ENCODE measurements at regions not wholly inside any gene's neighbourhood (a gene's known extent, or its start where the extent isn't known, plus 50 kb on each side); places are given as distances from the start of the nearest gene placed in this dataset.

DNA sequence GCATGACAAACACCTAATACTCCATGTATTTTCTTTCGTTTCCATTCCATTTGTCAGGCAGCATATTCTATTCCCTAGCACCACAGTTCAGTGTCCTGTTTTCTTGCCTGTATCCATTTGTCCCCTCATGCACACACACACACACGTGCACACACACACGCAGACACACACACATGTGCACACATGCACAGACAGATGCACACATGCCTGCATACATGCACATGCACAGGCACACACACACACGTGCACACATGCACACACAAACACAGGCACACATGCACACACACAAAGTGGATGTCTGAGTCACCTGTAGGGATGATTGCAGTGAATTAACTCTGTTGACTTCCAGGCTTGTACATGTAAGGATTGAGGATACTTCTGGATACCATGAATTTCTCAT, 226.7 kb upstream of the SYNDIG1 start:
- Histone ChIP-seq H3K36me3 (ENCODE audit: control insufficient read depth in 4 of 4, insufficient read depth in 3 of 4, low read depth in 1 of 4, low read length in 3 of 4) (no peaks in the 10 kb centered on the region), H3K9me3 (ENCODE audit: control insufficient read depth in 4 of 4, low read length in 3 of 4) (no peaks in the 10 kb centered on the region), H3K27me3 (ENCODE audit: control insufficient read depth in 4 of 4, insufficient read depth in 4 of 4, low read length in 3 of 4) (peaks cover 0 to 8% (median under 1%) of the 10 kb centered on the region in 4 donors), H3K9ac (ENCODE audit: low read depth in 1 of 2, low read length in 2 of 2) (no peak overlapping the region), H3K4me1 (ENCODE audit: control insufficient read depth in 4 of 4, insufficient read depth in 4 of 4, low read length in 3 of 4) (no peaks in the 10 kb centered on the region), H3K4me3 (ENCODE audit: low read depth in 1 of 3, low read length in 3 of 3) (no peak overlapping the region), H3K27ac (ENCODE audit: low read depth in 1 of 2, low read length in 2 of 2) (no peak overlapping the region)
- 82% methylated on average over 4 of the region's 4 CpGs for WGBS
- TF ChIP-seq GABPA (IDR thresholded peaks at IDR 0.05 in 1 of 2, conservative IDR thresholded peaks at IDR 0.05 in 1 of 2) = no peak
- no peak for TF ChIP-seq JUND (IDR thresholded peaks at IDR 0.05)
- TF ChIP-seq, protein P1, sequence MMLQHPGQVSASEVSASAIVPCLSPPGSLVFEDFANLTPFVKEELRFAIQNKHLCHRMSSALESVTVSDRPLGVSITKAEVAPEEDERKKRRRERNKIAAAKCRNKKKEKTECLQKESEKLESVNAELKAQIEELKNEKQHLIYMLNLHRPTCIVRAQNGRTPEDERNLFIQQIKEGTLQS (IDR thresholded peaks at IDR 0.05) = no peak
- no peak for TF ChIP-seq EGR1 (IDR thresholded peaks at IDR 0.05; ENCODE audit: low read depth in 2 of 2)
- TF ChIP-seq RXRA (IDR thresholded peaks at IDR 0.05) = no peak
- no peak for TF ChIP-seq FOXA1 (IDR thresholded peaks at IDR 0.05)
- no peak for TF ChIP-seq NR2F2 (IDR thresholded peaks at IDR 0.05)
- TF ChIP-seq, protein P2, sequence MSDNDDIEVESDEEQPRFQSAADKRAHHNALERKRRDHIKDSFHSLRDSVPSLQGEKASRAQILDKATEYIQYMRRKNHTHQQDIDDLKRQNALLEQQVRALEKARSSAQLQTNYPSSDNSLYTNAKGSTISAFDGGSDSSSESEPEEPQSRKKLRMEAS (IDR thresholded peaks at IDR 0.05) = no peak
- TF ChIP-seq, protein P3, sequence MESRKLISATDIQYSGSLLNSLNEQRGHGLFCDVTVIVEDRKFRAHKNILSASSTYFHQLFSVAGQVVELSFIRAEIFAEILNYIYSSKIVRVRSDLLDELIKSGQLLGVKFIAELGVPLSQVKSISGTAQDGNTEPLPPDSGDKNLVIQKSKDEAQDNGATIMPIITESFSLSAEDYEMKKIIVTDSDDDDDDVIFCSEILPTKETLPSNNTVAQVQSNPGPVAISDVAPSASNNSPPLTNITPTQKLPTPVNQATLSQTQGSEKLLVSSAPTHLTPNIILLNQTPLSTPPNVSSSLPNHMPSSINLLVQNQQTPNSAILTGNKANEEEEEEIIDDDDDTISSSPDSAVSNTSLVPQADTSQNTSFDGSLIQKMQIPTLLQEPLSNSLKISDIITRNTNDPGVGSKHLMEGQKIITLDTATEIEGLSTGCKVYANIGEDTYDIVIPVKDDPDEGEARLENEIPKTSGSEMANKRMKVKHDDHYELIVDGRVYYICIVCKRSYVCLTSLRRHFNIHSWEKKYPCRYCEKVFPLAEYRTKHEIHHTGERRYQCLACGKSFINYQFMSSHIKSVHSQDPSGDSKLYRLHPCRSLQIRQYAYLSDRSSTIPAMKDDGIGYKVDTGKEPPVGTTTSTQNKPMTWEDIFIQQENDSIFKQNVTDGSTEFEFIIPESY (IDR thresholded peaks at IDR 0.05) = no peak
- TF ChIP-seq, protein P4, sequence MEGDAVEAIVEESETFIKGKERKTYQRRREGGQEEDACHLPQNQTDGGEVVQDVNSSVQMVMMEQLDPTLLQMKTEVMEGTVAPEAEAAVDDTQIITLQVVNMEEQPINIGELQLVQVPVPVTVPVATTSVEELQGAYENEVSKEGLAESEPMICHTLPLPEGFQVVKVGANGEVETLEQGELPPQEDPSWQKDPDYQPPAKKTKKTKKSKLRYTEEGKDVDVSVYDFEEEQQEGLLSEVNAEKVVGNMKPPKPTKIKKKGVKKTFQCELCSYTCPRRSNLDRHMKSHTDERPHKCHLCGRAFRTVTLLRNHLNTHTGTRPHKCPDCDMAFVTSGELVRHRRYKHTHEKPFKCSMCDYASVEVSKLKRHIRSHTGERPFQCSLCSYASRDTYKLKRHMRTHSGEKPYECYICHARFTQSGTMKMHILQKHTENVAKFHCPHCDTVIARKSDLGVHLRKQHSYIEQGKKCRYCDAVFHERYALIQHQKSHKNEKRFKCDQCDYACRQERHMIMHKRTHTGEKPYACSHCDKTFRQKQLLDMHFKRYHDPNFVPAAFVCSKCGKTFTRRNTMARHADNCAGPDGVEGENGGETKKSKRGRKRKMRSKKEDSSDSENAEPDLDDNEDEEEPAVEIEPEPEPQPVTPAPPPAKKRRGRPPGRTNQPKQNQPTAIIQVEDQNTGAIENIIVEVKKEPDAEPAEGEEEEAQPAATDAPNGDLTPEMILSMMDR (IDR thresholded peaks at IDR 0.05; ENCODE audit: low read depth, low read length, missing input control) = no peak
- TF ChIP-seq SP1 (IDR thresholded peaks at IDR 0.05) = no peak
- TF ChIP-seq RAD21 (IDR thresholded peaks at IDR 0.05) = no peak
- no peak for TF ChIP-seq FOXA2 (IDR thresholded peaks at IDR 0.05)
- TF ChIP-seq YY1 (IDR thresholded peaks at IDR 0.05) = no peak
- no peak for TF ChIP-seq TAF1 (conservative IDR thresholded peaks at IDR 0.05)
- TF ChIP-seq HNF4G (IDR thresholded peaks at IDR 0.05) = no peak
- TF ChIP-seq, protein P5, sequence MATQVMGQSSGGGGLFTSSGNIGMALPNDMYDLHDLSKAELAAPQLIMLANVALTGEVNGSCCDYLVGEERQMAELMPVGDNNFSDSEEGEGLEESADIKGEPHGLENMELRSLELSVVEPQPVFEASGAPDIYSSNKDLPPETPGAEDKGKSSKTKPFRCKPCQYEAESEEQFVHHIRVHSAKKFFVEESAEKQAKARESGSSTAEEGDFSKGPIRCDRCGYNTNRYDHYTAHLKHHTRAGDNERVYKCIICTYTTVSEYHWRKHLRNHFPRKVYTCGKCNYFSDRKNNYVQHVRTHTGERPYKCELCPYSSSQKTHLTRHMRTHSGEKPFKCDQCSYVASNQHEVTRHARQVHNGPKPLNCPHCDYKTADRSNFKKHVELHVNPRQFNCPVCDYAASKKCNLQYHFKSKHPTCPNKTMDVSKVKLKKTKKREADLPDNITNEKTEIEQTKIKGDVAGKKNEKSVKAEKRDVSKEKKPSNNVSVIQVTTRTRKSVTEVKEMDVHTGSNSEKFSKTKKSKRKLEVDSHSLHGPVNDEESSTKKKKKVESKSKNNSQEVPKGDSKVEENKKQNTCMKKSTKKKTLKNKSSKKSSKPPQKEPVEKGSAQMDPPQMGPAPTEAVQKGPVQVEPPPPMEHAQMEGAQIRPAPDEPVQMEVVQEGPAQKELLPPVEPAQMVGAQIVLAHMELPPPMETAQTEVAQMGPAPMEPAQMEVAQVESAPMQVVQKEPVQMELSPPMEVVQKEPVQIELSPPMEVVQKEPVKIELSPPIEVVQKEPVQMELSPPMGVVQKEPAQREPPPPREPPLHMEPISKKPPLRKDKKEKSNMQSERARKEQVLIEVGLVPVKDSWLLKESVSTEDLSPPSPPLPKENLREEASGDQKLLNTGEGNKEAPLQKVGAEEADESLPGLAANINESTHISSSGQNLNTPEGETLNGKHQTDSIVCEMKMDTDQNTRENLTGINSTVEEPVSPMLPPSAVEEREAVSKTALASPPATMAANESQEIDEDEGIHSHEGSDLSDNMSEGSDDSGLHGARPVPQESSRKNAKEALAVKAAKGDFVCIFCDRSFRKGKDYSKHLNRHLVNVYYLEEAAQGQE (IDR thresholded peaks at IDR 0.05) = no peak
- no peak for TF ChIP-seq HNF4A (conservative IDR thresholded peaks at IDR 0.05)
- no peak for DNase-seq (ENCODE audit: low spot score)
